Lung (tissue), 11 donors: ENCODE measurements at regions not wholly inside any gene's neighbourhood (a gene's known extent, or its start where the extent isn't known, plus 50 kb on each side); places are given as distances from the start of the nearest gene placed in this dataset.
"Not testable (repeated sequence)": the region's sequence is repeated elsewhere in the genome, so short reads cannot be mapped to it uniquely, and the experiment has no call there.

ENCODE experiments used
- ATAC-seq: fragments of 200-7000 bp; cut with Tn5 transposase; one replicate; pipeline ENCODE4 v1.9.1; 2020; ENCODE audit warnings: moderate number of reproducible peaks; ENCODE audit not compliant: insufficient read depth, low FRiP score
- DNase-seq, 3 donors: peaks; one replicate each; pipeline ENCODE4 v3.0.0-alpha.2; 2013 to 2017
- H3K27ac ChIP-seq, 2 donors: one replicate each; pipeline ENCODE4 v1.5.1; 2013; ENCODE audit warnings: mild to moderate bottlenecking in 2 of 2, moderate library complexity in 2 of 2, control low read depth in 1 of 2, inconsistent platforms in 1 of 2, low read depth in 1 of 2, low read length in 1 of 2
- H3K27me3 ChIP-seq, 3 donors: one replicate each; pipeline ENCODE4 v1.5.1; 2013; ENCODE audit warnings: low read length in 2 of 3; ENCODE audit not compliant: control insufficient read depth in 3 of 3, insufficient read depth in 3 of 3
- H3K36me3 ChIP-seq, 4 donors: one replicate each; pipeline ENCODE4 v1.5.1; 2013; ENCODE audit warnings: low read length in 4 of 4, mild to moderate bottlenecking in 1 of 4, moderate library complexity in 1 of 4; ENCODE audit not compliant: control insufficient read depth in 4 of 4, insufficient read depth in 4 of 4
- H3K4me1 ChIP-seq, 5 donors: one replicate each; pipeline ENCODE4 v1.5.1; 2013; ENCODE audit warnings: low read length in 5 of 5, mild to moderate bottlenecking in 2 of 5, moderate library complexity in 1 of 5; ENCODE audit not compliant: control insufficient read depth in 5 of 5, insufficient read depth in 5 of 5
- H3K4me3 ChIP-seq: one replicate; pipeline ENCODE4 v1.5.1; 2013; ENCODE audit warnings: mild to moderate bottlenecking, control low read depth, moderate library complexity
- H3K9ac ChIP-seq, 2 donors: one replicate each; pipeline ENCODE4 v1.5.1; 2013; ENCODE audit warnings: low read length in 2 of 2, control low read depth in 1 of 2; ENCODE audit not compliant: insufficient read depth in 1 of 2
- H3K9me3 ChIP-seq, 4 donors: one replicate each; pipeline ENCODE4 v1.5.1; 2013; ENCODE audit warnings: low read length in 3 of 4, mild to moderate bottlenecking in 1 of 4, moderate library complexity in 1 of 4; ENCODE audit not compliant: control insufficient read depth in 4 of 4, insufficient read depth in 3 of 4
- WGBS, 2 donors: extraction: QIAGEN DNeasy Blood & Tissue Kit; methylation state at CpG; one replicate each; pipeline ENCODE4 v1.1.7; 2013; 5-methylcytosine and 5-hydroxymethylcytosine counted together
- TF ChIP-seq, protein P1 (sequence below): IDR thresholded peaks from 2 replicates; pipeline ENCODE4 v1.5.1; 2012; ENCODE audit warnings: mild to moderate bottlenecking; ENCODE audit errors: control extremely low read depth, extremely low read depth
- donor health status: control.
- donor health status: control.
- donor health status: Bipolar disorder and iron deficiency.
- donor health status: healthy.
- donor health status: DM: yes; HTN: yes; CAD: no.

DNA sequence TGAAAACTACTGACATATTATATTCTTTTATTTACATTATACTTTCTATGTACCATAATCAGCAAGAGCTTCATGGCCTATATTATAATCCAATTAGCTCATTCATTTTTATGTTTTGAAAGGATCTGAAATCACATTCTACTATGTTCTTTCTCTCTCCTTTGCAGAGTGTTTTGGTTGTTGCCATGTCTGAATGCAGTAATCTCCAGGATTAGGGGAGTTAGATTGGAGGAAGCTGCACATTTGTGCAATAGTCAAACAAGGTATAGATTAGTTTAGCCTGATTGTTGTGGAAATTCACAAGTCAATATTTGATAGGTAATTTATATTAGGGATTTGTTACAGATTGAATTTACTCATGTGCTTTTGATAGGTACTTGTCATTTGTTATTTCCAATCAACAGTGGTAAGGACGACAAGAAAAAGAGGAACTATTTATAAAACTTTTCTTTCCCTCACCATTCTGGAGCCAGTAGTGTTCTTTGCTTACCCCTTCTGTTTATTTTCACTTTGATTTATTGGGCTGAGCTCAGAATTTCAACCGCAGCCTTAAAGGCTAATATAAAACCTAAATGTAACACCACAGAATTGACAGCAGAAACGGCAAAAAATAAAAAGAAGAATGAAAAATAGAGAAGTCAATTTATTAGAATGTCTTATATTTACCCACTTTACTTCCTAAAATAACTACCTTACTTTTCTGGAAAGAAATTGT is 597.0 kb downstream of the CHSY3 start:
- 24 to 41% methylated on average over 3 of the region's 3 CpGs for WGBS, 2 donors
- no peak overlapping the region for H3K9ac ChIP-seq
- DNase-seq = no peak
- H3K27ac ChIP-seq = no peak overlapping the region
- no peaks in the 10 kb centered on the region for H3K27me3 ChIP-seq
- H3K9me3 ChIP-seq = no peaks in the 10 kb centered on the region
- H3K36me3 ChIP-seq = no peaks in the 10 kb centered on the region
- H3K4me1 ChIP-seq = no peaks in the 10 kb centered on the region
- H3K4me3 ChIP-seq = no peak overlapping the region
- no peak for ATAC-seq
- TF ChIP-seq, protein P1, sequence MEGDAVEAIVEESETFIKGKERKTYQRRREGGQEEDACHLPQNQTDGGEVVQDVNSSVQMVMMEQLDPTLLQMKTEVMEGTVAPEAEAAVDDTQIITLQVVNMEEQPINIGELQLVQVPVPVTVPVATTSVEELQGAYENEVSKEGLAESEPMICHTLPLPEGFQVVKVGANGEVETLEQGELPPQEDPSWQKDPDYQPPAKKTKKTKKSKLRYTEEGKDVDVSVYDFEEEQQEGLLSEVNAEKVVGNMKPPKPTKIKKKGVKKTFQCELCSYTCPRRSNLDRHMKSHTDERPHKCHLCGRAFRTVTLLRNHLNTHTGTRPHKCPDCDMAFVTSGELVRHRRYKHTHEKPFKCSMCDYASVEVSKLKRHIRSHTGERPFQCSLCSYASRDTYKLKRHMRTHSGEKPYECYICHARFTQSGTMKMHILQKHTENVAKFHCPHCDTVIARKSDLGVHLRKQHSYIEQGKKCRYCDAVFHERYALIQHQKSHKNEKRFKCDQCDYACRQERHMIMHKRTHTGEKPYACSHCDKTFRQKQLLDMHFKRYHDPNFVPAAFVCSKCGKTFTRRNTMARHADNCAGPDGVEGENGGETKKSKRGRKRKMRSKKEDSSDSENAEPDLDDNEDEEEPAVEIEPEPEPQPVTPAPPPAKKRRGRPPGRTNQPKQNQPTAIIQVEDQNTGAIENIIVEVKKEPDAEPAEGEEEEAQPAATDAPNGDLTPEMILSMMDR = no peak

DNA sequence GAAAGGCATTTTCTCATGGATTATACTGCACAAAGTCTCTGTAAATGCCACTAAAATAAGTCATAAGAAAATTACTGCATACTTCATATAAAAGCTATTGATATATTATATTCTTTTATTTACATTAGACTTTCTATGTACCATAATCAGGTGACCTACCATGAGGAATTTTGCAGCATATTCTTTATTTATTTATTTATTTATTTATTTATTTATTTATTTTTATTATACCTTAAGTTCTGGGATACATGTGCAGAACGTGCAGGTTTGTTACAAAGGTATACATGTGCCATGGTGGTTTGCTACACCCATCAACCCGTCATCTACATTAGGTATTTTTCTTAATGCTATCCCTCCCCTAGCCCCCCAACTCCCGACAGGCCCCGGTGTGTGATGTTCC is 596.2 kb downstream of the CHSY3 start:
- not testable (repeated sequence) for ATAC-seq, H3K9me3 ChIP-seq, H3K27ac ChIP-seq, H3K27me3 ChIP-seq, H3K4me3 ChIP-seq, DNase-seq, H3K9ac ChIP-seq, H3K36me3 ChIP-seq, H3K4me1 ChIP-seq
- 95 to 98% methylated on average over 4 of the region's 4 CpGs for WGBS, 2 donors

DNA sequence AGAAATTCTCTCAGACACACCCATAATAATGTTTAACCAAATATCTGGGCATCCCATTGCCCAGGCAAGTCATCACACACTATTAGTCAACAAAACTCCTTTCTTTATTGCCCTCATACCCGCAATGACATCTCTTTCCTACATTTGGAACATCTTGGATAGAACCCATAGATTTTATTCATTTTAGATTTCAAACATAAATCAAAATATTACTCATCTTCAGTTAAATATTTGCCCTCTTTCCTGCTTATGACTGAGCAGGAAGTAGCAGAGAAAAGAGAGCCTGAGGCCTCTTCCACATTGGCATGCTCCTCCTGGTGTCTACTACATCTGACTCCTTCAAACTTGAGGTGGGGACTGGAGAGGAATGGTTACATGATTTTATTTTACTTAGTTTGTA is 592.0 kb downstream of the CHSY3 start:
- H3K27me3 ChIP-seq = no peaks in the 10 kb centered on the region
- TF ChIP-seq, protein P1 = no peak
- 90 to 92% methylated on average over 1 of the region's 1 CpG for WGBS, 2 donors

DNA sequence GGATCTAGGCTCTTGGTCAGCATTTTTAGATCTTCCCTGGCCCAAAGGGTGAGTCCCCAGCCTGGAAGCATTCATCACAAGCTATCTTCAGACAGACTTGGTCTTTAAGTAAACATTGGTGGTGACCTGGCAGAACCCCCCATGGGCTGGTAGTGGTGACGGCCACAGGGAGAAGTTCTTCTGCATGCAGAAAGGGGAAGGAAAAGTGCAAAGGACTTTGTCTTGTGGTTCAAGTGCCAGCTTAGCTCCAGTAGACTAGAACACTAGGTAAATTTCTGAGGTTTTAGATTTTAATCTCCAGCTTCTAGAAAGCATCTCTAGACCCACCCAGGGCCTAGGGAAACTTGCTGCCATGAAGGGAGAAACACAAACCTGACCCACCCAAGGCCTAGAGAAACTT is 584.0 kb downstream of the CHSY3 start:
- Histone ChIP-seq H3K27me3 (no peaks in the 10 kb centered on the region), H3K9me3 (no peaks in the 10 kb centered on the region), H3K9ac (no peak overlapping the region), H3K4me3 (no peak overlapping the region), H3K27ac (no peak overlapping the region), H3K36me3 (no peaks in the 10 kb centered on the region), H3K4me1 (no peaks in the 10 kb centered on the region)
- TF ChIP-seq, protein P1 = no peak
- no peak for ATAC-seq
- WGBS, 2 donors = 50 to 62% methylated on average over 1 of the region's 1 CpG
- DNase-seq = no peak

More for the DNA sequence above, 592.0 kb downstream of the CHSY3 start:
- DNase-seq (no peak), ATAC-seq (no peak)
- Histone ChIP-seq H3K4me3 (no peak overlapping the region), H3K9ac (no peak overlapping the region), H3K27ac (no peak overlapping the region), H3K9me3 (no peaks in the 10 kb centered on the region), H3K4me1 (no peaks in the 10 kb centered on the region), H3K36me3 (no peaks in the 10 kb centered on the region)
